ENCODE measurements at regions not wholly inside any gene's neighbourhood (a gene's known extent, or its start where the extent isn't known, plus 50 kb on each side); places are given as distances from the start of the nearest gene placed in this dataset.

- no peak for TF ChIP-seq POLR2A (IDR thresholded peaks at IDR 0.05; ENCODE audit: low read length)
- no peak for TF ChIP-seq CTCF (IDR thresholded peaks at IDR 0.05)
- no peak for TF ChIP-seq RFX5 (IDR thresholded peaks at IDR 0.05)
- no peak for TF ChIP-seq CHD4 (IDR thresholded peaks at IDR 0.05; ENCODE audit: borderline replicate concordance)
- no peak for TF ChIP-seq MYC (IDR thresholded peaks at IDR 0.05; ENCODE audit: borderline replicate concordance, low read length)
- TF ChIP-seq RAD21 (conservative IDR thresholded peaks at IDR 0.05 in 1 of 2, IDR thresholded peaks at IDR 0.05 in 1 of 2), result no peak
Observed at GRCh38 chrX:95675794-95676193, 1008.8 kb upstream of the DIAPH2 start.
